ENCODE measurements at regions not wholly inside any gene's neighbourhood (a gene's known extent, or its start where the extent isn't known, plus 50 kb on each side); places are given as distances from the start of the nearest gene placed in this dataset.

DNA sequence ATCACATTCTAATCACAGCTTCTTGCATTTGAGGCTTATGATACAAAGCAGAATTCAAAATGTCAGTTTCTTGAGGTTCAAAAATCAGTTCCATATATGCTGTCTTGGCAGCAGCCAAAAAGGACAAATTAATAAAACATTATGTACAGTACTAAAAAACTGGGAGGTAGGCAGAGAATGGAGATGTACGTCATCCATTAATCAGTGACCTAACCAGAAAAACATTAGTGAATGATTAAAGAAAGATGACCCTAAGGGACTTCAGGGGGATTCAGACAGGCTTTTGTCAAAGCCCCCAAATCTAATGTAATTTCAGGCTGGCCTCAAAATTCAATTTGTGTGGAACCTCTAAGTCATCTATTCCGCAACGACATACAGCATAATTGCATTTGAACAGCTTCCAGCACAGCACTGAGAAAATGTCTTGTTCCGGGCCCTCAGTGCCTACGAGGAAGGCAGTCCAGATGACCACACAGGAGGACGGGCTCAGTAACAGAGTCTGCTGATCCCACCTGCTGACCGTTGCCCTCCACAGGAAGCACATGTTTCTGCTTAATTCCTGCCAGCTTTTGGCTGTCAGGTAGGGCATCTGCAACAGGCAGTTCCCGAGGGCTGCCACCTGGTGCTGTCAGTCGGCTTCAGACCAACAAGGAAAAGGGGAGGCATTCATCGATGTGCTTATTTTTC lies 83.8 kb upstream of the HHIP start:
- H2BK120ac ChIP-seq (ENCODE audit: low read depth, low read length): no peak overlapping the region
- H3K4me2 ChIP-seq (ENCODE audit: low read depth, low read length): 0 out of 2 replicates have a peak overlapping the region, but pooled peaks have one; percentile 5
- intact Hi-C loops (cut with micrococcal nuclease) (no loop called here), dilution Hi-C loops (cut with HindIII; ENCODE audit: low sequenced_read_pairs, unreplicated experiment) (no loop called here), in situ Hi-C loops (cut with MboI; ENCODE audit: low sequenced_read_pairs) (no loop called here)
- H3K23ac ChIP-seq (ENCODE audit: low read depth, low read length): no peak overlapping the region
- H2BK15ac ChIP-seq (ENCODE audit: low read depth, low read length): no peak overlapping the region
- H3K18ac ChIP-seq (ENCODE audit: low read depth, low read length): no peak overlapping the region
- no peak overlapping the region for H3K4ac ChIP-seq (ENCODE audit: low read depth, low read length)
- DNase-seq (no peak), ATAC-seq (ENCODE audit: low read depth) (no peak)
- no peak overlapping the region for H3K9ac ChIP-seq (ENCODE audit: low read depth, low read length)
- ChIA-PET CTCF (interaction anchor here (0.6 kb wide), 1 partner anchor 89 kb away, joined by 3 read pairs; no protein-coding TSS in a partner anchor), POLR2A (ENCODE audit: unreplicated experiment) (no interaction called here)
- 36% methylated on average over 5 of the region's 10 CpGs; no CpG with 5 or more reads in 1 of the 2 experiments for WGBS, 2 experiments (ENCODE audit: extremely low coverage in 2 of 2, insufficient read length in 1 of 2)
- no peaks in the 10 kb centered on the region for H3K9me1 ChIP-seq (ENCODE audit: insufficient read depth, low read length)
- H4K91ac ChIP-seq (ENCODE audit: insufficient read depth, low read depth, low read length): no peak overlapping the region
- H4K8ac ChIP-seq (ENCODE audit: low read depth in 2 of 2, low read length in 2 of 2): no peak overlapping the region
- H3K4me1 ChIP-seq (ENCODE audit: control insufficient read depth, insufficient read depth, low read length): peaks cover 2% of the 10 kb centered on the region
- no peak overlapping the region for H3K4me3 ChIP-seq (ENCODE audit: insufficient read depth, low read depth, low read length)
- H2BK20ac ChIP-seq (ENCODE audit: low read depth, low read length): no peak overlapping the region
- BruUV-seq (replicated peaks): no TSS peak
- no peak overlapping the region for H3K56ac ChIP-seq (ENCODE audit: extremely low read depth, insufficient read depth, low read length)
- H3K79me1 ChIP-seq (ENCODE audit: low read depth in 1 of 2, low read length in 2 of 2): no peaks in the 10 kb centered on the region
- TF ChIP-seq MAFK (IDR thresholded peaks at IDR 0.05; ENCODE audit: low read depth, low read length) (no peak), MAZ (IDR thresholded peaks at IDR 0.05; ENCODE audit: borderline replicate concordance, low read depth, low read length) (no peak), CEBPB (IDR thresholded peaks at IDR 0.05; ENCODE audit: low read depth, low read length) (no peak), SMC3 (IDR thresholded peaks at IDR 0.05; ENCODE audit: low read depth, low read length) (no peak), CHD1 (IDR thresholded peaks at IDR 0.05; ENCODE audit: low read depth, low read length) (no peak)
- no peak overlapping the region for H3K27ac ChIP-seq (ENCODE audit: insufficient read depth, low read length)
- H2AK9ac ChIP-seq (replicated peaks; ENCODE audit: low read depth, low read length, poor library complexity): no peak overlapping the region
- H4K5ac ChIP-seq (ENCODE audit: low read depth, low read length): no peak overlapping the region
- H3K27me3 ChIP-seq (ENCODE audit: control insufficient read depth, insufficient read depth, low read length): no peaks in the 10 kb centered on the region
- H2AFZ ChIP-seq (replicated peaks; ENCODE audit: low read length, poor library complexity): peak overlapping the region; percentile 77
- no peak overlapping the region for H2BK5ac ChIP-seq (ENCODE audit: low read depth, low read length, poor library complexity, severe bottlenecking)
- no peak overlapping the region for H2AK5ac ChIP-seq (ENCODE audit: low read depth, low read length)
- no peaks in the 10 kb centered on the region for H3K9me3 ChIP-seq (ENCODE audit: control insufficient read depth, insufficient read depth, low read length)
- no peak overlapping the region for H3K14ac ChIP-seq (replicated peaks; ENCODE audit: low read depth, low read length)
- H3K36me3 ChIP-seq (ENCODE audit: control insufficient read depth, insufficient read depth, low read length): no peaks in the 10 kb centered on the region
- H4K20me1 ChIP-seq (ENCODE audit: insufficient read depth, low read length): no peaks in the 10 kb centered on the region
